ENCODE measurements at regions not wholly inside any gene's neighbourhood (a gene's known extent, or its start where the extent isn't known, plus 50 kb on each side); places are given as distances from the start of the nearest gene placed in this dataset.
"Not testable (repeated sequence)": the region's sequence is repeated elsewhere in the genome, so short reads cannot be mapped to it uniquely, and the experiment has no call there.

GRCh38 chr10:84632866-84633265, 304.5 kb downstream of the CCSER2 start:
- Histone ChIP-seq H3K4me1 (ENCODE audit: insufficient read depth, low read length, poor library complexity, severe bottlenecking) (no peaks in the 10 kb centered on the region), H3K9me3 (ENCODE audit: low read depth, low read length, poor library complexity, severe bottlenecking) (no peaks in the 10 kb centered on the region), H3K36me3 (ENCODE audit: insufficient read depth, low read length, poor library complexity, severe bottlenecking) (no peaks in the 10 kb centered on the region), H3K27me3 (replicated peaks; ENCODE audit: insufficient read depth, low read depth, low read length, poor library complexity) (peaks cover 4% of the 10 kb centered on the region), H3K27ac (ENCODE audit: low read depth, low read length, poor library complexity, severe bottlenecking) (no peak overlapping the region), H3K4me3 (ENCODE audit: low read depth, low read length, poor library complexity, severe bottlenecking) (no peak overlapping the region)
- no TSS peak for BruUV-seq (replicated peaks)
- no peak for DNase-seq (ENCODE audit: low spot score)
- CTCF ChIA-PET: interaction anchor here (1.2 kb wide), 1 partner anchor 93 kb away, joined by 3 read pairs; no protein-coding TSS in a partner anchor
- TF ChIP-seq EZH2 (IDR thresholded peaks at IDR 0.05; ENCODE audit: borderline replicate concordance, low read depth, low read length, poor library complexity, severe bottlenecking) (no peak), CTCF (conservative IDR thresholded peaks at IDR 0.05; ENCODE audit: low read depth, low read length) (no peak)
- POLR2A ChIA-PET (ENCODE audit: low non-redundant PET): no interaction called here
- intact Hi-C loops (cut with micrococcal nuclease; ENCODE audit: unreplicated experiment): no loop called here

GRCh38 chr10:84634636-84635035, 306.2 kb downstream of the CCSER2 start:
- H3K4me1 ChIP-seq (ENCODE audit: insufficient read depth, low read length, poor library complexity, severe bottlenecking): no peaks in the 10 kb centered on the region
- TF ChIP-seq CTCF (conservative IDR thresholded peaks at IDR 0.05; ENCODE audit: low read depth, low read length): no peak
- H3K27me3 ChIP-seq (replicated peaks; ENCODE audit: insufficient read depth, low read depth, low read length, poor library complexity): no peaks in the 10 kb centered on the region
- H3K27ac ChIP-seq (ENCODE audit: low read depth, low read length, poor library complexity, severe bottlenecking): no peak overlapping the region
- ChIA-PET POLR2A (ENCODE audit: low non-redundant PET) (no interaction called here), CTCF (no interaction called here)
- H3K9me3 ChIP-seq (ENCODE audit: low read depth, low read length, poor library complexity, severe bottlenecking): no peaks in the 10 kb centered on the region
- DNase-seq (ENCODE audit: low spot score): no peak
- BruUV-seq (replicated peaks): no TSS peak
- intact Hi-C loops (cut with micrococcal nuclease; ENCODE audit: unreplicated experiment): no loop called here
- no peak overlapping the region for H3K4me3 ChIP-seq (ENCODE audit: low read depth, low read length, poor library complexity, severe bottlenecking)
- H3K36me3 ChIP-seq (ENCODE audit: insufficient read depth, low read length, poor library complexity, severe bottlenecking): no peaks in the 10 kb centered on the region

GRCh38 chr10:84650628-84651027, 322.2 kb downstream of the CCSER2 start:
- H3K4me1 ChIP-seq (ENCODE audit: insufficient read depth, low read length, poor library complexity, severe bottlenecking); CTCF ChIA-PET; H3K27ac ChIP-seq (ENCODE audit: low read depth, low read length, poor library complexity, severe bottlenecking); POLR2A ChIA-PET (ENCODE audit: low non-redundant PET); H3K36me3 ChIP-seq (ENCODE audit: insufficient read depth, low read length, poor library complexity, severe bottlenecking); DNase-seq (ENCODE audit: low spot score); H3K27me3 ChIP-seq (replicated peaks; ENCODE audit: insufficient read depth, low read depth, low read length, poor library complexity); H3K9me3 ChIP-seq (ENCODE audit: low read depth, low read length, poor library complexity, severe bottlenecking); intact Hi-C loops (cut with micrococcal nuclease; ENCODE audit: unreplicated experiment); H3K4me3 ChIP-seq (ENCODE audit: low read depth, low read length, poor library complexity, severe bottlenecking); BruUV-seq (replicated peaks): not testable (repeated sequence)

GRCh38 chr10:84654671-84655070, 326.3 kb downstream of the CCSER2 start:
- H3K4me3 ChIP-seq (ENCODE audit: low read depth, low read length, poor library complexity, severe bottlenecking): no peak overlapping the region
- H3K4me1 ChIP-seq (ENCODE audit: insufficient read depth, low read length, poor library complexity, severe bottlenecking): no peaks in the 10 kb centered on the region
- DNase-seq (ENCODE audit: low spot score): no peak
- BruUV-seq (replicated peaks): no TSS peak
- intact Hi-C loops (cut with micrococcal nuclease; ENCODE audit: unreplicated experiment): no loop called here
- no peaks in the 10 kb centered on the region for H3K9me3 ChIP-seq (ENCODE audit: low read depth, low read length, poor library complexity, severe bottlenecking)
- TF ChIP-seq CTCF (conservative IDR thresholded peaks at IDR 0.05; ENCODE audit: low read depth, low read length): no peak
- no peak for TF ChIP-seq EZH2 (IDR thresholded peaks at IDR 0.05; ENCODE audit: borderline replicate concordance, low read depth, low read length, poor library complexity, severe bottlenecking)
- POLR2A ChIA-PET (ENCODE audit: low non-redundant PET): no interaction called here
- CTCF ChIA-PET: no interaction called here
- no peak overlapping the region for H3K27ac ChIP-seq (ENCODE audit: low read depth, low read length, poor library complexity, severe bottlenecking)
- peaks cover 15% of the 10 kb centered on the region for H3K27me3 ChIP-seq (replicated peaks; ENCODE audit: insufficient read depth, low read depth, low read length, poor library complexity)
- no peaks in the 10 kb centered on the region for H3K36me3 ChIP-seq (ENCODE audit: insufficient read depth, low read length, poor library complexity, severe bottlenecking)
